ENCODE measurements at regions not wholly inside any gene's neighbourhood (a gene's known extent, or its start where the extent isn't known, plus 50 kb on each side); places are given as distances from the start of the nearest gene placed in this dataset.

DNA sequence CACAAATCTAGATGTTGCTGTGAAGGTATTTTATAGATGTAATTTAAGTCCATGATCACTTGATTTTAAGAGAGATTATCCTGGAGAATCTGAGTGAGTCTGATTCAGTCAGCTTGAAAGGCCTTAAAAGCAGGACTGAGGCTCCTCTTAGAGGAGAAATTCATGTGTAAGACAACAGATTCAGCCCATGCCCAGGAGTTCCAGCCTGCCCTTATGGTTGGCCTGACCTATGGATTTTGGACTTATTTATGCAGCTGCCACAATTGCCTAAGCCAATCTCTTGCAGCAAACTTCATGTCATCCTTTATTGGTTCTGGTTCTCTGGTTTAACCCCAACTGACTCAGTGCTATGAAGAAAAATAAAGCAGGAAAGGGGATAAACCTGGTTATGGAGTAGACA, 296.5 kb upstream of the RASGRP1 start:
- TF ChIP-seq POLR2AphosphoS5 (IDR thresholded peaks at IDR 0.05; ENCODE audit: insufficient read depth in 1 of 2, low read depth in 1 of 2) (no peak), POLR2A (IDR thresholded peaks at IDR 0.05) (no peak)
- TF ChIP-seq, protein P1, sequence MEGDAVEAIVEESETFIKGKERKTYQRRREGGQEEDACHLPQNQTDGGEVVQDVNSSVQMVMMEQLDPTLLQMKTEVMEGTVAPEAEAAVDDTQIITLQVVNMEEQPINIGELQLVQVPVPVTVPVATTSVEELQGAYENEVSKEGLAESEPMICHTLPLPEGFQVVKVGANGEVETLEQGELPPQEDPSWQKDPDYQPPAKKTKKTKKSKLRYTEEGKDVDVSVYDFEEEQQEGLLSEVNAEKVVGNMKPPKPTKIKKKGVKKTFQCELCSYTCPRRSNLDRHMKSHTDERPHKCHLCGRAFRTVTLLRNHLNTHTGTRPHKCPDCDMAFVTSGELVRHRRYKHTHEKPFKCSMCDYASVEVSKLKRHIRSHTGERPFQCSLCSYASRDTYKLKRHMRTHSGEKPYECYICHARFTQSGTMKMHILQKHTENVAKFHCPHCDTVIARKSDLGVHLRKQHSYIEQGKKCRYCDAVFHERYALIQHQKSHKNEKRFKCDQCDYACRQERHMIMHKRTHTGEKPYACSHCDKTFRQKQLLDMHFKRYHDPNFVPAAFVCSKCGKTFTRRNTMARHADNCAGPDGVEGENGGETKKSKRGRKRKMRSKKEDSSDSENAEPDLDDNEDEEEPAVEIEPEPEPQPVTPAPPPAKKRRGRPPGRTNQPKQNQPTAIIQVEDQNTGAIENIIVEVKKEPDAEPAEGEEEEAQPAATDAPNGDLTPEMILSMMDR (IDR thresholded peaks at IDR 0.05): no peak

All from vagina (tissue), 2 donors.